ENCODE measurements at regions not wholly inside any gene's neighbourhood (a gene's known extent, or its start where the extent isn't known, plus 50 kb on each side); places are given as distances from the start of the nearest gene placed in this dataset.
A peak's percentile ranks its signal among the peaks of the same experiment; 100 is the strongest.

GRCh38 chr4:33696041-33696440 lies 2548.3 kb downstream of the ARAP2 start:
- Mint-ChIP-seq H3K4me3 (ENCODE audit: unreplicated experiment) (no peak overlapping the region), H3K27ac (ENCODE audit: unreplicated experiment) (no peak overlapping the region), H3K4me1 (ENCODE audit: unreplicated experiment) (peaks cover 12% of the 10 kb centered on the region), H3K9me3 (ENCODE audit: unreplicated experiment) (peaks cover 23% of the 10 kb centered on the region), H3K36me3 (ENCODE audit: unreplicated experiment) (peaks cover 6% of the 10 kb centered on the region), H3K27me3 (ENCODE audit: unreplicated experiment) (no peaks in the 10 kb centered on the region)
- no peak for DNase-seq (ENCODE audit: extremely low spot score, unreplicated experiment)
- no peak for TF ChIP-seq CTCF (IDR thresholded peaks at IDR 0.05)

- no peak for DNase-seq (ENCODE audit: extremely low spot score, unreplicated experiment)
- Mint-ChIP-seq H3K4me3 (ENCODE audit: unreplicated experiment) (no peak overlapping the region), H3K27me3 (ENCODE audit: unreplicated experiment) (no peaks in the 10 kb centered on the region), H3K36me3 (ENCODE audit: unreplicated experiment) (peaks cover 6% of the 10 kb centered on the region), H3K27ac (ENCODE audit: unreplicated experiment) (no peak overlapping the region), H3K9me3 (ENCODE audit: unreplicated experiment) (peaks cover 24% of the 10 kb centered on the region), H3K4me1 (ENCODE audit: unreplicated experiment) (peaks cover 12% of the 10 kb centered on the region)
- no peak for TF ChIP-seq CTCF (IDR thresholded peaks at IDR 0.05)
Observed at GRCh38 chr4:33696586-33696985, 2547.7 kb downstream of the ARAP2 start.

GRCh38 chr4:33709247-33709646 lies 2535.1 kb downstream of the ARAP2 start:
- peaks cover 32% of the 10 kb centered on the region for H3K36me3 Mint-ChIP-seq (ENCODE audit: unreplicated experiment)
- no peak overlapping the region for H3K27ac Mint-ChIP-seq (ENCODE audit: unreplicated experiment)
- peaks cover 34% of the 10 kb centered on the region for H3K9me3 Mint-ChIP-seq (ENCODE audit: unreplicated experiment)
- TF ChIP-seq CTCF (IDR thresholded peaks at IDR 0.05): no peak
- peaks cover 31% of the 10 kb centered on the region for H3K4me1 Mint-ChIP-seq (ENCODE audit: unreplicated experiment)
- no peak overlapping the region for H3K4me3 Mint-ChIP-seq (ENCODE audit: unreplicated experiment)
- no peaks in the 10 kb centered on the region for H3K27me3 Mint-ChIP-seq (ENCODE audit: unreplicated experiment)
- no peak for DNase-seq (ENCODE audit: extremely low spot score, unreplicated experiment)

GRCh38 chr4:33711826-33712225 lies 2532.5 kb downstream of the ARAP2 start:
- Mint-ChIP-seq H3K4me1 (ENCODE audit: unreplicated experiment) (peaks cover 52% of the 10 kb centered on the region), H3K4me3 (ENCODE audit: unreplicated experiment) (no peak overlapping the region)

GRCh38 chr4:33714971-33715370 lies 2529.3 kb downstream of the ARAP2 start:
- H3K36me3 Mint-ChIP-seq (ENCODE audit: unreplicated experiment): peaks cover 19% of the 10 kb centered on the region

More at GRCh38 chr4:33711826-33712225, 2532.5 kb downstream of the ARAP2 start:
- DNase-seq (ENCODE audit: extremely low spot score, unreplicated experiment): no peak
- Mint-ChIP-seq H3K36me3 (ENCODE audit: unreplicated experiment) (peaks cover 21% of the 10 kb centered on the region), H3K27ac (ENCODE audit: unreplicated experiment) (peak overlapping the region; percentile 77), H3K9me3 (ENCODE audit: unreplicated experiment) (peaks cover 23% of the 10 kb centered on the region), H3K27me3 (ENCODE audit: unreplicated experiment) (no peaks in the 10 kb centered on the region)
- TF ChIP-seq CTCF (IDR thresholded peaks at IDR 0.05): no peak

More at GRCh38 chr4:33714971-33715370, 2529.3 kb downstream of the ARAP2 start:
- DNase-seq (ENCODE audit: extremely low spot score, unreplicated experiment): no peak
- Mint-ChIP-seq H3K9me3 (ENCODE audit: unreplicated experiment) (peaks cover 22% of the 10 kb centered on the region), H3K4me3 (ENCODE audit: unreplicated experiment) (no peak overlapping the region), H3K4me1 (ENCODE audit: unreplicated experiment) (peaks cover 58% of the 10 kb centered on the region), H3K27me3 (ENCODE audit: unreplicated experiment) (no peaks in the 10 kb centered on the region), H3K27ac (ENCODE audit: unreplicated experiment) (peak overlapping the region; percentile 77)
- TF ChIP-seq CTCF (IDR thresholded peaks at IDR 0.05): no peak
